NCI-H2171 (cell line): ENCODE measurements at regions not wholly inside any gene's neighbourhood (a gene's known extent, or its start where the extent isn't known, plus 50 kb on each side); places are given as distances from the start of the nearest gene placed in this dataset.

ENCODE experiments used
- DNase-seq: peaks from one replicate; lab custom pipeline; 2025; lab: John Stamatoyannopoulos, UW

DNA sequence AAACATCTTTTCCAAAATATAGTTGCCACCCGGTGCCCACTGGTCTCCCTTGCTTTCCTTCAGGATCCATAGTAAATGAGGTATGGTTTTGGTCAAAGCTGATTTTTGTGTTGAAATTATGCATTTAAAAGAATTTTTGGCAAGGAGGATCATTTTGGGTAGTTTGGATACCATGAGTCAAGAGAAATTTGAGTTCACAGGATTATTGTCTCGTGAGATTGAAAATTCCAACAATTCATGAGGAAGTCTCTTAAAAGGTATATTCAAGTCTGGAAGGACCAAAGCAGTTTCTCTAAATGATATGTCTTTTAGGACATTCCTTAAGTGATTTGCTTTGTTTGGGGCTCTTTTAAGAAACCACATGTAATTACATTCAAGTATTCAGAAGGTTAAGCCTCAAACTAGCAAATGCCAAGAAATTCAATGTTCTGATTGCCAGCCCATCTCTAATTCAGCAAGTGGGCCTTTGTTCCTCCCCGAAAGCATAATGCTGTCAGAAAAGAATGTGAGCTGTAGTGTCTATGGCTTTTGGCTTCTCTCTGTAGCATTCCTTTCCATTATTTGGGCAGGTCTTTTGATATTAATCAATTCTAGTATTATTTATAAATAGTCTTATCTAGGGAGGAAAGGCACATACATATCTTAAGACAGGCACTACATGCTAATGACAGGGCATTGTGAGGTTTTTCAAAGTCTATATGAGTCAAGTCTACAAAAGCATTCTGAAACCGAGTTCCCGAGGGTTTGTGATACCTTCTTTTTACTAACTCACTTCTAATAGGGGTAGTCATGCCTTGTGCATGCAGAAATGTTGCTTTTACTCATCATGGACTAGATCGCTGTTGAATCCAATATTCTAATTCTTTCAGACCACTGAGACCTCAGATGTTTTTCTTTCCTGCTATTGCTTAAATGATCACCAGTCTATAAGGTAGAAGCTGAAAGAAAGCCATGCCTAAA, 453.9 kb downstream of the ENC1 start:
- no peak for DNase-seq

GRCh38 chr5:74185599-74185998, 454.9 kb downstream of the ENC1 start:
- no peak for DNase-seq

GRCh38 chr5:74184649-74185048, 455.9 kb downstream of the ENC1 start:
- DNase-seq = no peak

GRCh38 chr5:74183041-74183440, 457.5 kb downstream of the ENC1 start:
- DNase-seq = no peak

GRCh38 chr5:74182603-74183002, 457.9 kb downstream of the ENC1 start:
- DNase-seq = no peak

DNA sequence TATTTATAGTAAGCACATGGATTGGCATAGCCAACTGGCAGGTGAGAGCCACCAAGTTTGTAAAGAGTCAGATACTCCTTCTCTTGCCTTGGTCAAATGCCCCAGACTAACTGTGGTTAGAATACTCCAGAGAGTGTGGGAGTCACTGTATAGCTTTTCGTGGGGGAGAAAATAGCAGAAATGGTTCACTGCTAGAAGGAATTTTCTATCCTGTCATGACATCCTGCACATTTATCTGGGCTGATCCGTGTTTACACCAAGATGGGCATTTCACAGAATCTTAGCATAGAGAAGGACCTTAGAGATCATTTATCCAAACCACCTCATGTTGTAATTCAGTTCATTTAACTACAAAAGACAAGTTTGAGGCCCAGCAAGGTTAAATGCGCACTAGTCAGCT, 460.8 kb downstream of the ENC1 start:
- DNase-seq = no peak

DNA sequence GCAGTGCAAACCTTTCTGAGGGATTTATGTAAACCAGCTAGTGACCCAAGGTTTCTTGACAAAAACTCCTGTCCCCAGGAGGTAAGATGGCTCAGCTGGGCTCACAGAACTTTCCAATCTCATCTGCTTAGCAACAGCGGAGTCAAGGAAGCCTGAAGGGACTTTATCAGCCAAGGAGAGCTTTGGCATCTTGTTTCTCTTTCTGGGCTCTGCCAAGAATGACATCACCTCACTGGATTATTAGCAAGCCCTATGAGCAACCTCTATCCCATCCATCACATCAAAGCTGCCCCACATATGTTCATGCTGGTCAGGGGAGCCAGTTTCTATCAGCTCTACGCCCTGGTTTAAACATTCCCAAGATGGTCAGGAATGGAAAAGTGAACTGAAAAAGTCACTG, 461.3 kb downstream of the ENC1 start:
- DNase-seq = no peak

DNA sequence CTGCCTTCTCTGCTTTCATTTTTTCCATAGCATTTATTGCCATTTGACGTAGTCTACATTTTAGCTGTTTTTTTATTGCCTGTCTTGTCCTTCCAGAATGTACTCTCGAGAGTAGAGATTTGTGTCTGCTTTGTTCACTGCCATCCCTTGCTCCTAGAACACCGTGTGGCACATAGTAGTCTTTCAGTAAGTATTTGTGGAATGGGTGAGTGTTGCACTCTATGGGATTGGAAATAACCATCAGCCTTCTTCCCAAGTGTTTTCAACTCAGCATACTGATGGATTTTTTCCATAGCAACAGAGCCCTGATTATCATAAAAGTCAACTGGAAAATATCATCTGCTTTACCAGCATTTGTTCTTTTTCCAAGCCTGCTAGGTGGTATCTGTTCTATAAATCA, 462.6 kb downstream of the ENC1 start:
- DNase-seq = no peak

- no peak for DNase-seq
Measured at GRCh38 chr5:74174366-74174765, 466.2 kb downstream of the ENC1 start.

- DNase-seq = no peak
Measured at GRCh38 chr5:74173665-74174064, 466.9 kb downstream of the ENC1 start.

- DNase-seq = no peak
Measured at GRCh38 chr5:74173241-74173640, 467.3 kb downstream of the ENC1 start.

GRCh38 chr5:74169701-74170100, 470.8 kb downstream of the ENC1 start:
- DNase-seq = no peak

- DNase-seq = no peak
Measured at GRCh38 chr5:74167930-74168315, 472.6 kb downstream of the ENC1 start.

DNA sequence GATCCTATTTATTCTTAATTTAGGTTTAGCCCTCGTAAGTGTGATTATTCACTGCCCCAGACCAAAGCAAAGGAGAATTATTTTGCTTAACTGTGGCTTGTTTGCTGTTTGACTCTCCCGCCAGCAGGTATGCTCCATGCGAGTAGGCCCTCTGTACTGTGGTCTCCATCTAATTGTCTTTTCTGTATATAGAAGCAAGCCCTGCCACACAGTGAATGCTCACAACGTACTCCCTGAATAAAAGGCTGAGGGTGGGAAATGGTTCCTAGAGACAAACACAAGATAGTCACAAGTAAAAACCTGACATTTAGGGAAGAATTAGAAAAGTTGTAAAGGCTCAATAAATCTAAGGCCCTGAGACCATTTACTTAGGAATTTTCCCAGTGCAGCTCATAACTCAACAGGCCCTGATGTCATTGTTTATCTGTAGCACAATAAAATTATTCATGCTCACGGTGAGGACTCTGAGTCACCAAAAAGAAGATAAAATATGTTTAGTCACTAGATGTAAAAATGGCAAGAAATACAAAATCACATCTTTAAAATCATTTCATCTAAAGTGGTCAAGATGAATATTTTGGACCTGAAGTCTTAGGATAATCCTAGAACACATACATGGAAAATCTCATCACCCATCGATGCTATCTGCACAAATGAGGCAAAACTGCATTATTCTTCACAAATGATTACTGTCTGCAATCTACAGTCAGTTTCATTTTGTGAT, 473.2 kb downstream of the ENC1 start:
- DNase-seq = no peak

GRCh38 chr5:74166064-74166463, 474.5 kb downstream of the ENC1 start:
- no peak for DNase-seq

DNA sequence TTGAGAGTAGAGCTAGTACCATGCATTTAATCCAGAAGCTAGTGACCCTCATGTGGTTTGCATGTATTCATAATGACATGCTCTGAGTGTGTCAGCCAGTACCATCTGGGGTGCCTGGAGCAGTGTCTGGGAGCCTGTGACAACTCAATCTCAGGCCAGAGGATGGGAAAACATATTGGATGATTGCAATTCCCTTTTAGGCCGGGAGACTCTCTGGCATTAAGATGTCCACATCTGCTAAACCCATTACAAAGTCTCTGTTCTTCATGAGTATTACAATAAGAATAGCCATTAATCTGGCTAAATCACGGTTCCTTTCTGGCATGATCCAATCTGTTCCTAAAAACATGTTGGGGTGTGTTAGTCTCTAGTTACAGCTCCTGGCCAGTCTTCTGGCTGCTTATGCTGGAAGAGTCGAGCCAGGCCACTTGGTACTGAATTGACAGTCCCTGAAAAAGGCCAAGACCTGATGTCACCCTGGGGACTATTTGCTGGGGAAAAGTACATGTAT, 475.7 kb downstream of the ENC1 start:
- no peak for DNase-seq

- no peak for DNase-seq
Measured at GRCh38 chr5:74162524-74162923, 478.0 kb downstream of the ENC1 start.

GRCh38 chr5:74161170-74161569, 479.4 kb downstream of the ENC1 start:
- DNase-seq = no peak

DNA sequence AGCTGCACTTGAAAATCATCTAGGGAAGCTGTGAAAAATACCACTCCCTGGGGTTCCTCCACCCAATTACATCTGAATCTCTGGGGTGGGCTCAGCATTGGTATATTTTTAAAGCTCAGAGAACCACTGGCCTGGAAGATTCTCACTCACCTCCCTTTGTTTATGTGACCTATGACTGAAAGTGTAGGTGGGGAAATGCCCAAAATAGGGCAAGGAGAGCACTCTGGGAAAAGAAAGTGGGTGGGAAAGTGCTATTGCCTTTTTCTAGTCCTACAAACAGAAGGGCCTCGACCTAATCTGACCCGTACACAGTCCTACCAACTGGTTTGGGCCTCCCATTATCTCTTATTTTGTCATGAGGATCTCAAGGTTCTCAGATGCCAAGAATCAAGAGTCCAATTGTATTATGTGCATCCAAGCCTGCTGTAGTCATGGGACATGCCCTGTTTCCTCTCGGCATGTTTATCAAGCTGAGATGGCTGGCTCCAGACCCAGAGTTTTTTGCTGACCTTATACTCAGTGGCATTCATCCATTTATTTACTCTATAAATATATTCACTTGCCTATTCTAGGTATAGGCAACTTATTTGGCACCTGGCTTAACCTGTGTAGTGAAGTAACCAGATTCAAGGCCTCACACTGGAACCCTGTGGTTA, 483.7 kb downstream of the ENC1 start:
- no peak for DNase-seq

GRCh38 chr5:74155501-74155900, 485.0 kb downstream of the ENC1 start:
- DNase-seq = no peak

- DNase-seq = no peak
Measured at GRCh38 chr5:74154526-74154925, 486.0 kb downstream of the ENC1 start.

GRCh38 chr5:74153255-74153790, 487.2 kb downstream of the ENC1 start:
- no peak for DNase-seq
